HFF-Myc (cell line): ENCODE measurements at regions not wholly inside any gene's neighbourhood (a gene's known extent, or its start where the extent isn't known, plus 50 kb on each side); places are given as distances from the start of the nearest gene placed in this dataset.
"Not testable (repeated sequence)": the region's sequence is repeated elsewhere in the genome, so short reads cannot be mapped to it uniquely, and the experiment has no call there.

Experiments
- DNase-seq: peaks from one replicate; pipeline ENCODE4 v3.0.0-alpha.2; 2011; ENCODE audit warnings: low read depth; ENCODE audit errors: extremely low read depth
- H3K4me3 ChIP-seq: replicated peaks from 2 replicates; pipeline ENCODE4 v1.5.1; 2011; ENCODE audit warnings: low read depth, mild to moderate bottlenecking, control low read depth, low read length

DNA sequence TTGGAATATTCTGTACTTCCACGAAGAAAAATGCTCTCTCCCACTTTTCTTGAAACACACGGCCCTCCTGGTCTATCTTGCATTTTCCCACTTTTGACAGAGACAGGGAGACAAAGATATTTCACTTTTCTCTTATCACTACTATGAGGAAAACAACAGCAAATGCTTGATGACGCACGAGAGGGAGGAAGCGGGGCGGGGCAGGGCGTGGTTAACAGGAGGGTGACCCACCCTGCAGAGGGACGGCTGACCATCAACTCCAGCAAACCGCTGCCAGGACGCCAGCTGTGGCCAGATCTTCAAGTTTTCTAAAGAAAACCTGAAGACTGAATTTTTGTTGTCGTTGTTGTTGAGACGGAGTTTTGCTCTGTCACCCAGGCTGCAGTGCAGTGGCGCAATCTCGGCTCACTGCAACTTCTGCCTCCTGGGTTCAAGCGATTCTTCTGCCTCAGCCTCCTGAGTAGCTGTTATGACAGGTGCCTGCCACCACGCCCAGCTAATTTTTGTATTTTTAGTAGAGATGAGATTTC lies 63.8 kb downstream of the NSUN5 start:
- not testable (repeated sequence) for H3K4me3 ChIP-seq, DNase-seq

DNA sequence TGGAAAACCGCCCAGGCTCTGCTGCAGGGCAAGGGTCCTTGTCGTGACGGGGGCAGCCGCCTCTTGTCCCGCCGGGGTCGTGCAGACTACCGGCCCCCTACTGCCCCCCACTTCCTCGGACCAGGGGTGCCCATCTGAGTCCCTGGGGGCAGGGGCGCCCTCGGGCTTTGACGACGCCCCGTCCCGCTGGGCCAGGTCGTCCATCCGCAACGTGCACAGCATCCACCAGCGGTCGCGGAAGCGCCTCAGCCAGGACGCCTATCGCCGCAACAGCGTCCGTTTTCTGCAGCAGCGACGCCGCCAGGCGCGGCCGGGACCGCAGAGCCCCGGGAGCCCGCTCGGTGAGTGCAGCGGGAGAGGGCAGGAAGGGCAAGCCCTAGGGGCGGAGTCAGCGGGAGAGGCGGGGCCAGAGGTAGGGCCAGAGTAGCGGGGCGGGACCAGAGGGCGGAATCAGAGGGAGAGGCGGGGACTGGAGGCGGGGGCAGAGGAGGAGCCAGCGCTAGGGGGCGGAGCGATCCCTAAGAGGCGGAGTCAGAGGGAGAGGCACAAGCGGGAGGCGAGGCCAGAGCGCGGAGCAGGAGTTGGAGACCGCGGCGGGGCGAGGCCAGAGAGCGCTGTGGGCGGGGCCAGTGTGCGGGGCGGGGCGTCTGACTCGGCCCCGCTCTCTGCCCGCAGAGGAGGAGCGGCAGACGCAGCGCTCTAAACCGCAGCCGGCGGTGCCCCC lies 73.5 kb downstream of the NSUN5 start:
- not testable (repeated sequence) for H3K4me3 ChIP-seq, DNase-seq

DNA sequence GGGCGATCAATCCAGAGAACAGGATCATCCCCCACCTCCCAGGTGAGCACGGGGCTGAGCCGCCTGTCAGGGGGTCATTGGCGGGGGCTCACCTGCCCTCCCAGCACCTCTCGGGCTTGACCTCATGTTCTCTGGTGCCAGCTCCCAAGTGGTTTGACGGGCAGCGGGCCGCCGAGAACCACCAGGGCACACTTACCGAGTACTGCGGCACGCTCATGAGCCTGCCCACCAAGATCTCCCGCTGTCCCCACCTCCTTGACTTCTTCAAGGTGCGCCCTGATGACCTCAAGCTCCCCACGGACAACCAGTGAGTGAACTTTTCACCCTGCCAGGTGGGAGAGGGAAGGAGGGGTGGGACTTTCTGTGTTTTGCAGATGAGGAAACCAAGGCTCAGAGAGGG lies 82.9 kb downstream of the NSUN5 start:
- H3K4me3 ChIP-seq: not testable (repeated sequence)

DNA sequence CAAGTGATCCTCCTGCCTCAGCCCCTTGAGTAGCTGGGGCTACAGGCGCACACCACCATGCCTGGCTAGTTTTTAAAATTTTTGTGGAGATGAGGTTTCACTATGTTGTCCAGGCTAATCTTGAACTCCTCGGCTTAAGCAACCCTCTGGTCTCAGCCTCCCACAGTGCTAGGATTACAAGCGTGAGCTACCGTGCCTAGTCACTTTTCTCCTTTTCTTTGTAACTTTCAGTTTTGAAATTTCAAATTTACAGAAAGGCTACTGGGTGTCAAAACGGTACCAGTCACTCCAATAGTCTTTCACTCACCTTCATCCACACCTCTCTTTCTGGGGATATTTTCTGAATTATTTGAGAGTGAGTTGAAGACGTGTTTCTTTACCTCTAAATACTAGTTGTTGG lies 86.9 kb downstream of the NSUN5 start:
- DNase-seq, H3K4me3 ChIP-seq: not testable (repeated sequence)

More for the DNA sequence above, 82.9 kb downstream of the NSUN5 start:
- DNase-seq: not testable (repeated sequence)

DNA sequence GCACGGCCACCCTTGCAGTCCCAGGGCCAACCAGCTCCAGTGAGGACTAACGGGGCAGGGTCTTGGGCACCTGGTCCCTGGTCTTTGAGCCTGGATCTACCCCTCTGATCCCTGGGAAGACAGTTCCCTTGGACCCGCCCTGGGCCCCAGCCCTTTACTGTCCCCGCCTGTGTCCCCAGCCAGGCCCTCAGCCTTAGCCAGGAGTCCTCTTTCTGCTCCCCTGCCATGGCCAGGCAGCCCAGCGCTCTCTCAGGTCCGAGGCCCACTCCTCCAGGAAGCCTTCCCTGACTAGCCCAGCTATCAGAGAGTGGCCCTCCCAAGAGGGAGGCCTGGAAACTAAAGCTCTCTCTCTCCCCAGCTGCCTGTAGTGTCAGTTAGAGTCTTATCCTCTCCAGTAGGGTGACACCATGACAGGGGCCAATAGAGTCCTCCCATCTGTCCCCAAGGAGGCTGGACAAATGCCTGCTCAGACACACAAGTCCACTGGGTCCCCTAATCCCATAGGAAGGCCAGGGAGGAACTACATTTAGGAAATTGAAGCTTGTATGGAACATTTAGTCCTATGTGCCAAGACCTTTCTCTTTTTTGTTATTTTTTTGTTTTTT lies 87.8 kb downstream of the NSUN5 start:
- H3K4me3 ChIP-seq, DNase-seq: not testable (repeated sequence)

DNA sequence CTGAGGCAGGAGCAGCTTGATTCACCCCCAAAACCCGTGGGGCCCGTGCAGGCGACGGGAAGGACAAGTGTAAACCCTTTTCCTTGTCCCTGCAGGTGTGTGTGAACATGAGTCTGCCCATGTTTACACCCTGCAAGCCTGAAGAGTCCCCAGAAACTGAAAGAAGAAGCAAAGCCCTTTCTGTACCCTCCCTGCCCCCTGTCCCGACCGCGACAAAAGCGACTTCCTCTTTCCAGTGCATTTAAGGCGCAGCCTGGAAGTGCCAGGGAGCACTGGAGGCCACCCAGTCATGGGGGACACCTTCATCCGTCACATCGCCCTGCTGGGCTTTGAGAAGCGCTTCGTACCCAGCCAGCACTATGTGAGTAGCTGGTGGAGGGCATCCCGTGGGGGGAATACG lies 88.3 kb downstream of the NSUN5 start:
- not testable (repeated sequence) for H3K4me3 ChIP-seq, DNase-seq

DNA sequence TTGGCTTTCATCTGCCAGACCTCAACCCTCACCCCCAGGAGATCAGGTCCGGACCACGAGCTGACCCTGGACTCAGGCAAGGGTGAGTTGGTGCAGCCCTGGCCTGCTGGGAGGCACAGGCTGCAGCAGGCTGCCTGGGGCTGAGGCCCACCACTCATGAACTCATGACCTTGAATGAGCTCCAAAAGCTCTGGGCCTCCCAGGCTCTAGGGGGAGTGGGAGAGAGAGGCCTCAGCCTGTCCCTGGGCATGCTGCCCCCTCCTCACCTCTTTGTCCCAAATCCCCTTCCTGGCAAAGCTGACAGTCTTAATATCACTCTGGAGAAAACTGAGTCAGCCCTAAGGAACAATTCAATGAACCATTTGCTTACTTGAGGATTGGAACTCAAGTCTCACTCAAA lies 89.8 kb downstream of the NSUN5 start:
- H3K4me3 ChIP-seq, DNase-seq: not testable (repeated sequence)

DNA sequence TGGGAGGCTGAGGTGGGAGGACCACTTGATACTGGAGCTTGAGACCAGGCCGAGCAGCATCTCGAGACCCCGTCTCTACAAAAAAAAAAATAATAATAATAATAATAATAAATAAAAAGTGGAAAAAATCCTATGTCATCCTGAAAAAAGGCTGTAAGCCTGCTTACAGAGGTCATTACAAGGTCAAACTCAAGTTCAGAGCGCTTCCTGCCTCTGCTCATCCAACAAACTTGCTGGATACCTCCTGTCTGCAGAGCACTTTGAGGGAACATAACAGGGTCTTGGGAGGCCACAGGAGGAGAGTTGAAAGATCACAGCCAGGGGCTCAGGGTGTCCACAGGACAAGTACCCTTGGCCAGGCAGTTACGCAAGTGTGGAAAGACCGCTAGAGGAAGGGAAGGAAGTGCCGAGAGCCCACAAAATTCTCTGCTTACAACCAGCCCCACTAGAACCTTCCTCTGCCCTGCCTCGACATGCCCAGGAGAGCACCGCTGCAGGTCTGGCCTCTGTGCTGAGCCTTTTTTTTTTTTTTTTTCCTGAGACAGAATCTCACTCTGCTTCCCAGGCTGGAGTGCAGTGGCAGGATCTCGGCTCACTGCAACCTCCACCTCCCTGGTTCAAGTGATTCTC lies 92.5 kb downstream of the NSUN5 start:
- not testable (repeated sequence) for DNase-seq, H3K4me3 ChIP-seq

DNA sequence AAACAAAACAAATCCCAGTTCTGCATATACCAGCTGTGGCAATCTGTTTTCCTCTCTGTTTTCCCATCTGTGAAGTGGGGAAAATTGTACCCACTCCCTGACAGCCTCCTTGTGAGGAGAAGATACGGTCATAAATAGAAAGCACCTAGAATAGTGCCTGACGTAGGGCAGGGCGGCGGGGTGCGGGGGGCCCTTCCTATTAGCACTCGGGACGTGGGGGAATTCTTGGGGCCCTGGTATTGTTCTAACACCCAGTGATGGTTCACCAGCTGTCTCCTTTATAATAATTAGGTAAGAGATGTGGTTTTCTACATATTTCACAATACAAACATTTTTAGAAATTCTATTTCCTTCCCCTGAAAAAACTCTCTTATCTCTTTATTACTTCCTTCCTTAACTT lies 93.4 kb downstream of the NSUN5 start:
- not testable (repeated sequence) for H3K4me3 ChIP-seq, DNase-seq

DNA sequence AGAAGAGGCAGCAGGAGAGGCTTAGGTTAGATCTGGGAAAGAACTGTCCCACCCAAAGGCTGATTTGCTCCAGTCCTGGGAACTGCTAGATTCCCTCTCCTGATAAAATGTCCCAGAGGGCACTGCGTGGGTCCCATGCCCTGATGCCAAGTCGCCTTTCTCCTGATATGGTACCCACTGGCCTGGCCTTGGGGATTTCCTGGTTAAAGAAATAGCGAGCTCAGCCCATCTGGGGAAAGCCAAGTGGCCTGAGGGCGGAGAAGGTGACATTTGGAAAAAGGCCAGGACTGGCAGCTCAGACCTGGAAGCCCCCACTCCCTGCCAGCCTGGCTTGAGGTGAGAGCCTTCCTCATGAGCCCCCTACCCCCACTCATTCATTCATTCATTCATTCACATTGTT lies 94.2 kb downstream of the NSUN5 start:
- DNase-seq: not testable (repeated sequence)

DNA sequence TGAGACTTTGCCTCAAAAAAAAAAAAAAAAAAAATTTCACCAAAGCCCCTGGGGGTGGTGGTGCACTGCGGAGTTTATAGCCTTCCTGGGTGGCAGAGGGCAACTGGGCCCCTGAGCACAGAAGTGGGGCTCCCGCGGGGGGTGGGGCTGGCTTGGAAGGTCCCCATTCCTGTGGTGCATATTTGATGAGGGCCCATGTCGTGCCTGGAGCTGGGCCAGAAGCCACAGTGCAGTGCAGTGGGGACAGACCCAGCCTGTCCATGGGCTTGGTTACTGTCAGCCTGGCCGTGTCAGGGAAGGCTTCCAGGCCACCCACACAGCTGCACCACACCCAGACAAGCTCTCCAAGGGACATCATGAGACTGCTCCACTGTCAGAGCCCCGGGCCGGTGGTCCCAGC lies 95.5 kb downstream of the NSUN5 start:
- not testable (repeated sequence) for H3K4me3 ChIP-seq, DNase-seq

More for the DNA sequence above, 94.2 kb downstream of the NSUN5 start:
- H3K4me3 ChIP-seq: not testable (repeated sequence)

DNA sequence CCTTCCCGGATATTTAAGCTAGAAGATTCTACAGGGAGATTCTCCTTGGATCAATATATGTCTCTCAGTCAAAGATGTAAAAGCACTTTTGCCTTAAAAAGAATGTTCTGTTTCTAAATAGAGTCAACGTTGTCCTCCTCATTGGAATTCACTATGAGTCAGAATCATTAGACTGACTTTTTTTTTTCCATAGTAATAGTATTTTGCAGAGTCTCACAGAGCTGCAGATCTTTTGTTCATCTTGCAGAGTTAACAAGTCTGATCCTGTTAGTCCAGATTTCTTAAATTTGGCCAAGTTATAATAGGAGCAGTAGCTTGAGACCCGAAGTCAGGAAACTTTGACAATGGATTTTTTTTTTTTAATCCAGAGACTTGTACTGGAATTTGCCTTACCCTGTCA lies 103.0 kb downstream of the NSUN5 start:
- H3K4me3 ChIP-seq, DNase-seq: not testable (repeated sequence)

DNA sequence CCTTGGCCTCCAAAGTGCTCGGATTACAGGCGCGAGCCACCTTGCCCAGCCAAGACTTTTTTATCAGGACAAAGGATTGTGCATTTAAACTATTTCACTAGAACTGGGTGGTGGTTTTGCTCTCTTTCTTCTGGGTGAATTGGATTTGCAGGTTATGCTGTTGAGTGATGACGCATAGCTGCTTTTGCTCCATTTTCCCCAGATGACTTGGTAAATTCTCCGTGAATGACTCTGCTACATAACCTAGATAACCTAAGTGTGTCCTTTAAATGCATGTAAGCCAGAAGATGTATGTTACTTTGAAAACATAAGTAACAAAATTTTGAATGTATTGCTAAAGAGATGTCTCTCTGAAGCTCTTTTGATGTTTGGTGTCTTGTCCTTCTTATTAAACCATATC lies 103.7 kb downstream of the NSUN5 start:
- DNase-seq: not testable (repeated sequence)

DNA sequence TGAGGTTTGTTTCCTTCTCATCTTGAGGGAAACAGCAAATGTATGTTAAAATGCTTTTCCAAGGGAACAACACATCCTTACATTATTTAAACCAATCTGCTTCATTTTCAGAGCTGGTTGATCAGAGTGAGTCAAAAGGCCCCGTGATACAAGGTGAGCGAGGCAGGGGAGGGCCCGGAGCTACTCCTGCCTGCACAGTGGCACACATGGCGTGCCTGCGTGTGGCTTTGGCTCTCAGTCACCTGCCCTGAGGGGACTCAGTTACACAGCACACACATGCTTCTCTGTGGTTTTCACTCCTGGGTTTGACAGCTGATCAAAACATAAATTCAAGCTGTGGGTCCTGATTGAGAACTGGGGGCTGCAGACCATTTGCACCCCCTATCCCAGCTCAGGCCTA lies 105.3 kb downstream of the NSUN5 start:
- DNase-seq, H3K4me3 ChIP-seq: not testable (repeated sequence)

More for the DNA sequence above, 103.7 kb downstream of the NSUN5 start:
- H3K4me3 ChIP-seq: not testable (repeated sequence)

DNA sequence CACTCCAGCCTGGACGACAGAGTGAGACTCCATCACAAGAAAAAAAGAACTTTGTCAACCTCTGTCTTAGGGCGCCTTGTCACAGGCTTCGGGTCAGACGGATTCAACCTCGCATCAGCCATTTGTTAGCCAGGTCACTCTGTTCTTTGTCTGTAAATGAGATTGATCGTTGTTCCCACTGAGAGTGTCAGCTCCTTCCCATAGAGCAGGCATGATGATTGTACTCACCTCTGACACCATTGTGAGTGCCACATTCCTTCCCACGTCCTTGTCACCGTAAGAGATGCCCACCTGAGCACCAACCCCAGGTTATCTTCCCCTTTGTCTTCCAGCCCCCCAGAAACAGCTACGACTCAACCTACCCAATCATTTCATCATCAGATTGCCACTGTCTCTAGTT lies 107.4 kb downstream of the NSUN5 start:
- not testable (repeated sequence) for DNase-seq, H3K4me3 ChIP-seq

DNA sequence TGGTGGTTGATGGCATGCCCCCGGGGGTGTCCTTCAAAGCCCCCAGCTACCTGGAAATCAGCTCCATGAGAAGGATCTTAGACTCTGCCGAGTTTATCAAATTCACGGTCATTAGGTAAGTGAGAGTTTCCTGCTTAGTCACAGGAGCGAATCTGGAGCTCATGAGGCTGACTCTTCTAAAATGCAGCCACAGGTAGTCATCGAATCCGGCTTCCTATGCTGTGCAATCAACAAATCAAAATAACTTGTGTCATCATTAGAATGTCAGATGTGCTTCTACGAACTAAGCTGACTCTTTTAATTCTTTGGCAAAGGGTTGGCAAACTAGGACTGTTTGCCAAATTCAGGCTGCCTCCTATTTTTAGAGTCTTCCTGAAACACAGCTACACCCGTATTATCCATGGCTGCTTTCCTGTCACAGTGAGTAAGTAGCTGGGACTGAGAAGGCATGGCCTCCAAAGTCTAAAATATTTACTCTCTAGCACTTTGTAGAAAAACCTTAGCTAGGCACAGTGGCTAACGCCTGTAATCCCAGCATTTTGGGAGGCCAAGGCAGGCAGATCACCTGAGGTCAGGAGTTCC lies 108.0 kb downstream of the NSUN5 start:
- DNase-seq: not testable (repeated sequence)

DNA sequence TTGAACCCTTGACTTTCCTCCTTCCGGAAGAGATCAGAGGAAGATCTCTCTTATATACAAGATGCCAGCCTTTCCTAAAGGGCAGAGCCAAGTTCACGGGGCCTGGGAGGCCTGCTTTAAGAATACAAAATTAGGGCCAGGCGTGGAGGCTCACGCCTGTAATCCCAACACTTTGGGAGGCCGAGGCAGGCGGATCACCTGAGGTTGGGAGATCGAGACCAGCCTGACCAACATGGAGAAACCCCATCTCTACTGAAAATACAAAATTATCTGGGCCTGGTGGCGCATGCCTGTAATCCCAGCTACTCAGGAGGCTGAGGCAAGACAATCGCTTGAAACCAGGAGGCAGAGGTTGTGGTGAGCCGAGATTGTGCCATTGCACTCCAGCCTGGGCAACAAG lies 108.2 kb upstream of the SPDYE9 start:
- not testable (repeated sequence) for H3K4me3 ChIP-seq, DNase-seq

More for the DNA sequence above, 108.0 kb downstream of the NSUN5 start:
- H3K4me3 ChIP-seq: not testable (repeated sequence)

DNA sequence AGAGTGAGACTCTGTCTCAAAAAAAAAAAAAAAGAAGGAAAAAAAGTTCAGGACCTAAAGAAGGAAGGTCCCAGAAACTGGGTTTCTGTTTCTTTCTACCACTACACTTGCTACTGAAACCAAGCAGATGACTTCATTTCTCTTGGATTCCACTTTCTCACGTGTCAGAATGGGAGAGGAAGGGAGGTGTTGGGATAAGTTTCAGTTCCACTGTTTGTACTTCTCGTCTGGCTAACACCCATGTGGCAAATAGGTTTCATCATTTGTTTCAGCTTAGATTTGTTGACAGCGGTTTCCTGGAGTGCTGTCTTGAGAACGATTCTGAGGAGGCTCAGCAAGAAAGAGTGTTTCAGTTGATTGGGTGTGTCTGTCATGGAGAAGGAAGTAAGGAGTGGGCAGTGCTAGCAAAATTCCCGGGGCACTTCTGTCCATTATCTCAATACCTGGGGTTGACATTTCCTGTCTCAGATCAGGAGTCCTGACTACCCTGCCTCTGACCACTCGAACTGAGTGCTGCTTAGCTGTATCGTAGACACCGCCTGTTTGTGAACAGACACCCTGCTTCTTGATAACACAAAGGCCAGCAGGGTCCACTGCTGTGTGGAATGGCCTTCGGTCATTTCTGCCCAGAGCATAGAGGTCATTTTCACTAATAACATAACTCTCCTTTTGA lies 104.8 kb upstream of the SPDYE9 start:
- H3K4me3 ChIP-seq, DNase-seq: not testable (repeated sequence)
